H9 (cell line): ENCODE measurements at regions not wholly inside any gene's neighbourhood (a gene's known extent, or its start where the extent isn't known, plus 50 kb on each side); places are given as distances from the start of the nearest gene placed in this dataset.

ENCODE experiments used
- DNase-seq: peaks from one replicate; pipeline ENCODE4 v3.0.0-alpha.2; 2017
- H2AFZ ChIP-seq: one replicate; pipeline ENCODE4 v1.6.1; 2013; ENCODE audit warnings: mild to moderate bottlenecking, low read length, control low read depth, moderate library complexity
- H2AK5ac ChIP-seq: 2 replicates; pipeline ENCODE4 v1.6.1; 2013; ENCODE audit warnings: low read length, control low read depth, mixed read lengths; ENCODE audit not compliant: insufficient read length
- H2BK120ac ChIP-seq: one replicate; pipeline ENCODE4 v1.6.1; 2013; ENCODE audit warnings: low read depth, mild to moderate bottlenecking, low read length, control low read depth, inconsistent platforms; ENCODE audit not compliant: poor library complexity, severe bottlenecking
- H2BK12ac ChIP-seq: 2 replicates; pipeline ENCODE4 v1.6.1; 2013; ENCODE audit warnings: low read length, control low read depth, mixed read lengths, low read depth; ENCODE audit not compliant: insufficient read length
- H2BK15ac ChIP-seq: 2 replicates; pipeline ENCODE4 v1.6.1; 2013; ENCODE audit warnings: low read depth, low read length, control low read depth
- H2BK20ac ChIP-seq: one replicate; pipeline ENCODE4 v1.6.1; 2013; ENCODE audit warnings: low read depth, mild to moderate bottlenecking, low read length, control low read depth, inconsistent platforms; ENCODE audit not compliant: poor library complexity, severe bottlenecking
- H2BK5ac ChIP-seq: 2 replicates; pipeline ENCODE4 v1.6.1; 2013; ENCODE audit warnings: low read length, control low read depth, mixed read lengths; ENCODE audit not compliant: insufficient read length
- H3K14ac ChIP-seq: 2 replicates; pipeline ENCODE4 v1.6.1; 2013; ENCODE audit warnings: low read length, control low read depth; ENCODE audit not compliant: insufficient read depth
- H3K18ac ChIP-seq: 2 replicates; pipeline ENCODE4 v1.6.1; 2013; ENCODE audit warnings: low read depth, mild to moderate bottlenecking, mixed read lengths, low read length, control low read depth; ENCODE audit not compliant: insufficient read length
- H3K23ac ChIP-seq: 2 replicates; pipeline ENCODE4 v1.6.1; 2013; ENCODE audit warnings: low read length, control low read depth, mixed read lengths, low read depth; ENCODE audit not compliant: insufficient read length
- H3K23me2 ChIP-seq: 2 replicates; pipeline ENCODE4 v1.6.1; 2013; ENCODE audit warnings: low read depth, mild to moderate bottlenecking, mixed read lengths, low read length, control low read depth; ENCODE audit not compliant: insufficient read length, poor library complexity, severe bottlenecking
- H3K27ac ChIP-seq: 2 replicates; pipeline ENCODE4 v1.5.1; 2013; ENCODE audit warnings: low read length, control low read depth, mixed read lengths, low read depth; ENCODE audit not compliant: insufficient read length
- H3K27me3 ChIP-seq: 2 replicates; pipeline ENCODE4 v1.6.1; 2013; ENCODE audit warnings: low read length, control low read depth, inconsistent platforms; ENCODE audit not compliant: insufficient read depth
- H3K4ac ChIP-seq: 2 replicates; pipeline ENCODE4 v1.6.1; 2013; ENCODE audit warnings: low read depth, mild to moderate bottlenecking, control low read depth, inconsistent platforms, low read length, moderate library complexity
- H3K4me1 ChIP-seq: 2 replicates; pipeline ENCODE4 v1.6.1; 2013; ENCODE audit warnings: low read length, control low read depth, inconsistent platforms; ENCODE audit not compliant: insufficient read depth
- H3K4me2 ChIP-seq: 2 replicates; pipeline ENCODE4 v1.6.1; 2013; ENCODE audit warnings: low read length, control low read depth, mixed read lengths; ENCODE audit not compliant: insufficient read length, insufficient read depth
- H3K56ac ChIP-seq: 2 replicates; pipeline ENCODE4 v1.6.1; 2013; ENCODE audit warnings: low read depth, mild to moderate bottlenecking, mixed read lengths, low read length, control low read depth; ENCODE audit not compliant: insufficient read length
- H3K79me1 ChIP-seq: 2 replicates; pipeline ENCODE4 v1.6.1; 2013; ENCODE audit warnings: low read depth, mild to moderate bottlenecking, moderate library complexity, low read length, control low read depth, inconsistent platforms; ENCODE audit not compliant: insufficient read depth, poor library complexity, severe bottlenecking
- H3K79me2 ChIP-seq: 2 replicates; pipeline ENCODE4 v1.6.1; 2013; ENCODE audit warnings: low read length, control low read depth, inconsistent platforms; ENCODE audit not compliant: insufficient read depth
- H3K9ac ChIP-seq: 2 replicates; pipeline ENCODE4 v1.6.1; 2013; ENCODE audit warnings: low read length, control low read depth, mixed read lengths; ENCODE audit not compliant: insufficient read length; ENCODE audit errors: extremely low read depth
- H3K9me3 ChIP-seq: one replicate; pipeline ENCODE4 v1.6.1; 2013; ENCODE audit warnings: low read depth, low read length, inconsistent platforms; ENCODE audit not compliant: control insufficient read depth
- H3T11ph ChIP-seq: one replicate; pipeline ENCODE4 v1.6.1; 2013; ENCODE audit warnings: mild to moderate bottlenecking, low read length, control low read depth, inconsistent platforms
- H4K20me1 ChIP-seq: one replicate; pipeline ENCODE4 v1.6.1; 2013; ENCODE audit not compliant: control insufficient read depth, insufficient read length, insufficient read depth
- H4K5ac ChIP-seq: 2 replicates; pipeline ENCODE4 v1.6.1; 2013; ENCODE audit warnings: low read depth, mild to moderate bottlenecking, mixed read lengths, low read length, control low read depth; ENCODE audit not compliant: insufficient read length
- H4K8ac ChIP-seq: replicated peaks from 2 replicates; pipeline ENCODE4 v1.6.1; 2013; ENCODE audit warnings: low read length, control low read depth, mixed read lengths, low read depth; ENCODE audit not compliant: insufficient read length
- H4K91ac ChIP-seq: 2 replicates; pipeline ENCODE4 v1.6.1; 2013; ENCODE audit warnings: low read depth, mild to moderate bottlenecking, moderate library complexity, mixed read lengths, low read length, control low read depth; ENCODE audit not compliant: insufficient read length
- H3K27ac Mint-ChIP-seq, 3 experiments: 2 replicates in 2 of 3; 3 replicates in 1 of 3; pipeline ENCODE4 v1.8.0; 2020 to 2021; ENCODE audit warnings: mixed read lengths in 3 of 3, mild to moderate bottlenecking in 1 of 3, moderate library complexity in 1 of 3
- H3K27me3 Mint-ChIP-seq: 2 replicates; pipeline ENCODE4 v1.8.0; 2021; ENCODE audit warnings: low read depth, mild to moderate bottlenecking, moderate library complexity, mixed read lengths
- H3K36me3 Mint-ChIP-seq, 3 experiments: 2 replicates in 2 of 3; 3 replicates in 1 of 3; pipeline ENCODE4 v1.8.0; 2020 to 2021; ENCODE audit warnings: low read depth in 3 of 3, mixed read lengths in 3 of 3; ENCODE audit not compliant: insufficient read depth in 1 of 3
- H3K4me1 Mint-ChIP-seq, 2 experiments: 2 replicates each; pipeline ENCODE4 v1.8.0; 2020; ENCODE audit warnings: mixed read lengths in 2 of 2
- H3K4me3 Mint-ChIP-seq, 2 experiments: 2 replicates in 1 of 2; 3 replicates in 1 of 2; pipeline ENCODE4 v1.8.0; 2020 to 2021; ENCODE audit warnings: mild to moderate bottlenecking in 2 of 2, mixed read lengths in 2 of 2, moderate library complexity in 1 of 2
- H3K9me3 Mint-ChIP-seq, 2 experiments: 2 replicates in 1 of 2; 3 replicates in 1 of 2; pipeline ENCODE4 v1.8.0; 2020; ENCODE audit warnings: mild to moderate bottlenecking in 2 of 2, mixed read lengths in 2 of 2, moderate library complexity in 1 of 2
- CTCF ChIP-seq: fragments of 200-600 bp; sonication (generic); conservative IDR thresholded peaks from 3 replicates; pipeline ENCODE4 v1.8.0; 2021; ENCODE audit warnings: antibody characterized with exemption, mild to moderate bottlenecking
- WGBS: extraction: QIAGEN DNeasy Blood & Tissue Kit; methylation state at CpG from one replicate; pipeline ENCODE4 v1.1.7; 2013; ENCODE audit warnings: missing lambda C conversion rate, low lambda C conversion rate, mixed read lengths; ENCODE audit not compliant: insufficient read length; ENCODE audit errors: extremely low coverage; 5-methylcytosine and 5-hydroxymethylcytosine counted together

- Histone ChIP-seq H3K9ac (no peak overlapping the region), H3K23ac (no peak overlapping the region), H3K4me2 (no peak overlapping the region), H2AFZ (no peak overlapping the region), H3K18ac (no peak overlapping the region), H3K56ac (no peak overlapping the region), H4K5ac (no peak overlapping the region), H2BK12ac (no peak overlapping the region), H3K27ac (no peak overlapping the region), H2BK15ac (no peak overlapping the region), H3K23me2 (no peaks in the 10 kb centered on the region), H2BK5ac (no peak overlapping the region), H4K20me1 (no peaks in the 10 kb centered on the region), H3K4me1 (no peaks in the 10 kb centered on the region), H3K27me3 (no peaks in the 10 kb centered on the region), H2BK20ac (no peak overlapping the region), H2AK5ac (no peak overlapping the region), H3K79me2 (no peaks in the 10 kb centered on the region), H3K79me1 (no peaks in the 10 kb centered on the region), H4K8ac (no peak overlapping the region), H3K14ac (no peak overlapping the region), H3K4ac (no peak overlapping the region), H3T11ph (no peak overlapping the region), H2BK120ac (no peak overlapping the region), H3K9me3 (no peaks in the 10 kb centered on the region), H4K91ac (no peak overlapping the region)
- DNase-seq = no peak
- H3K4me3 Mint-ChIP-seq = no peak overlapping the region
- H3K27ac Mint-ChIP-seq = no peak overlapping the region
- no CpG with 5 or more reads among the region's 3 CpGs for WGBS
- no peak for TF ChIP-seq CTCF
- no peaks in the 10 kb centered on the region for H3K27me3 Mint-ChIP-seq
- no peaks in the 10 kb centered on the region for H3K36me3 Mint-ChIP-seq
- no peaks in the 10 kb centered on the region; a peak in 1 of 4 replicates for H3K4me1 Mint-ChIP-seq
- H3K9me3 Mint-ChIP-seq = peaks cover 0 to 2% of the 10 kb centered on the region in 2 experiments; a peak in 2 of 5 replicates
Measured at GRCh38 chr6:109242925-109243324, 139.3 kb downstream of the CD164 start.
